ENCODE measurements at regions not wholly inside any gene's neighbourhood (a gene's known extent, or its start where the extent isn't known, plus 50 kb on each side); places are given as distances from the start of the nearest gene placed in this dataset.

DNA sequence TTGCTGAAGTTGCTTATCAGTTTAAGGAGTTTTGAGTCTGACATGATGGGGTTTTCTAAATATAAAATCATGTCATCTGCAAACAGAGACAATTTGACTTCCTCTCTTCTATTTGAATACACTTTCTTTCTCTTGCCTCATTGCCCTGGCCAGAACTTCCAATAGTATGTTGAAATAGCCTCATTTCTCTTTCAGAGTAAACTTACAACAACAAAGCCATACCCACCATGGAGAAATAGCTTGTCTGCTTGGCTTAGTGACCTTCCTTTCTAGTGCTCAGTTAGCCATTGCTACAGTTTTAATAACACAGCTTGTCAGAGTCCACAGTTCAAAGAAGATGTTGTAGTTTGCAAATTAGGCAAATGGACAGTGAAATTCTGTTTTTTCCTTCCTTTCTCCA, 228.0 kb downstream of the ETAA1 start:
- Histone ChIP-seq H3K27ac (no peak overlapping the region), H3K36me3 (ENCODE audit: insufficient read depth, low read length) (no peaks in the 10 kb centered on the region), H3K4me3 (no peak overlapping the region), H3K9me3 (ENCODE audit: low read depth, low read length) (no peaks in the 10 kb centered on the region), H3K9ac (ENCODE audit: insufficient read length) (no peak overlapping the region)
- DNase-seq (ENCODE audit: low read depth, low spot score): no peak
- no peak for TF ChIP-seq POLR2AphosphoS5 (IDR thresholded peaks at IDR 0.05; ENCODE audit: borderline replicate concordance, low read depth, low read length)
- TF ChIP-seq EZH2 (IDR thresholded peaks at IDR 0.05): no peak
- no peak for TF ChIP-seq FOXP2 (optimal IDR thresholded peaks at IDR 0.05; ENCODE audit: control extremely low read depth, extremely low read length, insufficient read depth)

DNA sequence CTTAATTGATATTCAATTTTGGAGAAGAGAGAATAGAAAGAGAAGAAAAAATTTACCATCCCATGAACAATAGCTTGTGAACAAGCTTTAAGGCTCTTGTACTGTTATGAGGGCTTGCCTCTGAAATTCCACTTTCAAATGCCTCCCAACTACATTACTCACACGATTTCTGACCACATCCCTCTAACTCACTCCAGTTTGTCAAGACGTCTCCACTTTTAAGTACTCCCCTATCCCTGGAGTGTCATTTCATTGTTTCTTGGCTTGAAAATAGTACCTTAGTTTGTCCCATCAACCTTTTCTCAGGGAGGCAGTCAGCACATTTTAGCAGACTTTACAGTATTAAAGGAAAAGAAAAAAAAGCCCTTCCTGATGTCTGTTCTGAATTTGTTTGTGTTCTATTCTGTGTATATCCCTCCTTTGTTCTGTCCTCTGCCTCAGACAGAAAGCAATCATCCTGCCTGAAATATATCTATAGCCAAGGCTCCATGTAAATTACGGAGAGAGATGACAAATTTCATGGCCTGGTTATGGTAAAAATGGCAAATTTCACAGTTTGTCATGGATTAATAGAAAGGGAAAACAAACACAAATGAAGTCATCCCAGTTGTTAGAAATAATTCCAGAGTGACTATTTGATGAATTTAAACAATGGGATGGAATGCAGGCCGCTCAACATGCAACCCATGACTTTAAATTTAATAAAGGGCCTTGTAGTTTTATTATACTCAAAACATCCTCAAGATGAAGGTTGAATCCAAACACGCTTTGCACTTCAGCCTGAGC, 228.8 kb downstream of the ETAA1 start:
- H3K9ac ChIP-seq (ENCODE audit: insufficient read length): no peak overlapping the region
- no peak for TF ChIP-seq EZH2 (IDR thresholded peaks at IDR 0.05)
- H3K9me3 ChIP-seq (ENCODE audit: low read depth, low read length): no peaks in the 10 kb centered on the region
- H3K36me3 ChIP-seq (ENCODE audit: insufficient read depth, low read length): no peaks in the 10 kb centered on the region
- no peak for DNase-seq (ENCODE audit: low read depth, low spot score)
- no peak overlapping the region for H3K27ac ChIP-seq
- H3K4me3 ChIP-seq: no peak overlapping the region

DNA sequence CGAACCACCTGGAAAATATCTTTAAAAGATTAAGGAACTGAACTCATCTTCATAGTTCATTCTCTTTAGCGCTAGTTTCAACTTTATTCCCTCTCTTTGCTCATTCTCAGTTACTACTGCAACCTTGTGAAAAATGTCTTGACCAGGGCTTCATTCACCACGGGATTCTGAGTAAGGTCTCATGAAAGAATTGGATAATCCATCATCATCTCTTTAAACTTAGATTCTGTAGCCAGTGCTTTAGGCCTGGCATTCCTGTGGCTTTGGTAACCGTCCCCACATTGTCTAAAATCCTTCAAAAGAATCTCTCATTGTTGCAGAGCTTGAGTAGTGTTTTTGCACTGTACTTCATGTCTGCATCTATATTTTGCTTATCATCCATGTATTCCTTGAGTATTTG, 229.5 kb downstream of the ETAA1 start:
- Histone ChIP-seq H3K9me3 (ENCODE audit: low read depth, low read length) (no peaks in the 10 kb centered on the region), H3K9ac (ENCODE audit: insufficient read length) (no peak overlapping the region), H3K4me3 (no peak overlapping the region), H3K36me3 (ENCODE audit: insufficient read depth, low read length) (no peaks in the 10 kb centered on the region), H3K27ac (no peak overlapping the region)
- no peak for DNase-seq (ENCODE audit: low read depth, low spot score)
- TF ChIP-seq POLR2AphosphoS5 (IDR thresholded peaks at IDR 0.05; ENCODE audit: borderline replicate concordance, low read depth, low read length) (no peak), EZH2 (IDR thresholded peaks at IDR 0.05) (no peak), FOXP2 (optimal IDR thresholded peaks at IDR 0.05; ENCODE audit: control extremely low read depth, extremely low read length, insufficient read depth) (no peak)

DNA sequence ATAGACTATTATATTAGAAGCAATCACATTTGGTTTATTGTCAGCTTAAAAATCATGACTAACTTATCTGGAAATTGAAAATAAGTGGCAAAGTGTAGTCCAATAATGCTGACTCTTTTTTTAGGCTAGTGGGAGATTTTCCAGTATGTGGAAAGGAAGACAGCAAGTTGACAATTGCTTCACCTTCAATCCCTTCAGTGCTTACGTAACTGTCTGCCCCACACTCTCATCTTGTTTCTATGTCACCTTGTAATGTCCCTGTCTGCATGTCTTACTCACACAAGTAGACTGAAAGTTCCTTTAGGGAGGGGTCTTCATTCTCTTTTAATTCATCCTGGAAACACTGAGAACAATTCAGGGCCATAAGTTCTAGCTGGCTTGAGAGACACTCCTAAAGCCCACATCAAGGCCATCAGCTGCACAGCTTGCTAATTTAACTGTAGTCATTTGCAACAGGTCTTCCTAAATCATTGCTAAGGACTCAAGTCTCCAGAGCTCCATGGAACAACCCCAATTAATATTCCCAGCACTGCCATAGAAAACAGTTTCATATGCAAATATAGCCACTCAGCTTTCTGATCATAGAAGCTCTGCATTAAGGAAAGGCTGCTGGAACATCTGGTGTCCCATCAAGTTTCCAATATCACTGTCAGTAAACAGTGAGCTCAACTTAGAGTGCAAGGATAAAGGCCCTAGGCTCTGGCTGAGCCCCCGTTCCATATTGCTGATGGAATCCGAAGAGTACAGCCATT, 230.5 kb downstream of the ETAA1 start:
- TF ChIP-seq EZH2 (IDR thresholded peaks at IDR 0.05) (no peak), POLR2AphosphoS5 (IDR thresholded peaks at IDR 0.05; ENCODE audit: borderline replicate concordance, low read depth, low read length) (no peak), FOXP2 (optimal IDR thresholded peaks at IDR 0.05; ENCODE audit: control extremely low read depth, extremely low read length, insufficient read depth) (no peak)
- H3K27ac ChIP-seq: no peak overlapping the region
- no peak for DNase-seq (ENCODE audit: low read depth, low spot score)
- no peak overlapping the region for H3K4me3 ChIP-seq
- H3K36me3 ChIP-seq (ENCODE audit: insufficient read depth, low read length): no peaks in the 10 kb centered on the region
- H3K9ac ChIP-seq (ENCODE audit: insufficient read length): no peak overlapping the region
- H3K9me3 ChIP-seq (ENCODE audit: low read depth, low read length): no peaks in the 10 kb centered on the region

DNA sequence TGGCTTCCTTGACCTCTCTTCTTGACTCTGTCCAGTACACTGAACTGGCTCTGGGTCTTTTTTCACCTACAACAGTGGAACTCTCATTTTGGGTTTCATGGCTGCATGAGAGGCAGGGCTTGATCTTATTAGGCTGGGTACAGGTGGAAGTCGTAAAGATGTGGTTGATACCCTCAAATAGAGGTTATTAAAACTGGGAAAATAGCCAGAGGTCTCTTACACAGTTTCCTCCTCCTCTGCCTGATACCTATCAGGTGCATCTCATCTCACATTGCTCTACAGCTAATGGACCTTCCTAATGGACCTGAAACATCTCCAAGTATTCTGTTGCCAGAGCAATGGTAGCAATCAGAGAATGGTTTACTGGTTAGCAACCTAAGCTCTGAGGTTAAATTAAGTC, 231.8 kb downstream of the ETAA1 start:
- TF ChIP-seq FOXP2 (optimal IDR thresholded peaks at IDR 0.05; ENCODE audit: control extremely low read depth, extremely low read length, insufficient read depth): no peak
- TF ChIP-seq EZH2 (IDR thresholded peaks at IDR 0.05): no peak
- no peak for TF ChIP-seq POLR2AphosphoS5 (IDR thresholded peaks at IDR 0.05; ENCODE audit: borderline replicate concordance, low read depth, low read length)
- Histone ChIP-seq H3K9me3 (ENCODE audit: low read depth, low read length) (no peaks in the 10 kb centered on the region), H3K36me3 (ENCODE audit: insufficient read depth, low read length) (no peaks in the 10 kb centered on the region), H3K4me3 (no peak overlapping the region), H3K9ac (ENCODE audit: insufficient read length) (no peak overlapping the region), H3K27ac (no peak overlapping the region)
- no peak for DNase-seq (ENCODE audit: low read depth, low spot score)

DNA sequence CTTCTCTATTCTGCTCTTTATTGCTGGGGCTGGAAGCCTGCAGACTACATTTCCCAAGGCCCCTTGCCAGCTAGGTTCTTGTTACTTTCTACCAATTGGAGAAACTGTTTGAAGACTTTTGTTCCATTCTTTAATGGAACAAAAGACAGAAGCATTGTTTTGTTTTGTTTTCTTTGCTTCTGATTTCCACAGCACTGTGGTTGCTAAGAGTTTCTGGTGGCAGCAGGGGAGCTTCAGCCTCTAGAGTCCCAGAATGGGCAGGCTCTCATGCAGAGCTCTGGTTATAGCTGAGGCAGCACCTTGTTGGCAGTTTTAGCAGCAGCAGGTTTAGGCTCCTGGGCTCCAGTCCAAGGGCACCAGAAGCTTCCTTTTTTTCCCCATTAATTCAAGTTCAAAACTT, 234.3 kb downstream of the ETAA1 start:
- H3K9ac ChIP-seq (ENCODE audit: insufficient read length): no peak overlapping the region
- TF ChIP-seq POLR2AphosphoS5 (IDR thresholded peaks at IDR 0.05; ENCODE audit: borderline replicate concordance, low read depth, low read length) (no peak), FOXP2 (optimal IDR thresholded peaks at IDR 0.05; ENCODE audit: control extremely low read depth, extremely low read length, insufficient read depth) (no peak), EZH2 (IDR thresholded peaks at IDR 0.05) (no peak)
- no peak for DNase-seq (ENCODE audit: low read depth, low spot score)
- no peaks in the 10 kb centered on the region for H3K36me3 ChIP-seq (ENCODE audit: insufficient read depth, low read length)
- H3K4me3 ChIP-seq: no peak overlapping the region
- no peaks in the 10 kb centered on the region for H3K9me3 ChIP-seq (ENCODE audit: low read depth, low read length)
- H3K27ac ChIP-seq: no peak overlapping the region

DNA sequence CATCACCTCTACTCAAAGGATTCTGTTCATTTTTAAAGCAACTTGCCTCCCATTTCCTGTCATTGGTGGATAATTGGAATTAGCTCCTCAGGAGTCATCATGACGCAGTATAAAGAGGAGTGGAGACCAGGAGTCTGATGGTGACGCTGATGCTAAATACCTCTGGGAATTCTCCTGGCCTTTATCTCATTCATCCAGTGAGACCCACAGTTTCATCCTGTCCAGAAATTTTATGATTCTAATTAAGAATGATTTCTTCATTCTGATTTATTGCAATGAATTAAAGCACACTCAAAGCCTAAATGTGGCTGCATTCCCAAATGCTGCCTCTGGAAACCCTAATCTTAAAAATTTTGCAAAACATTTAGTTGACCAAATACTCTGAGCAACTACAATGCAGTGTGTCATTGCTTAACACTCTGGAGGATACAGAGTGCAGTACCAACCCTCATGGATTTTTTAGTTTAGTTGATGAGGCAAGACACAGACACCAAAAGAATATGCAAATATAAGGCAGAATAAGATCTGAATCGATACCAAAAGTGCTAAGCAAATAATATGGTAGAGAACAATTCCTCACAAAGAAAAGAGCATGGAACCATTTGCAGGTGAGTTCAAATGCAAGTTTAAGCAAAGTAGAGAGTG, 236.2 kb downstream of the ETAA1 start:
- H3K36me3 ChIP-seq (ENCODE audit: insufficient read depth, low read length): no peaks in the 10 kb centered on the region
- no peak overlapping the region for H3K27ac ChIP-seq
- no peak for TF ChIP-seq FOXP2 (optimal IDR thresholded peaks at IDR 0.05; ENCODE audit: control extremely low read depth, extremely low read length, insufficient read depth)
- no peak for TF ChIP-seq POLR2AphosphoS5 (IDR thresholded peaks at IDR 0.05; ENCODE audit: borderline replicate concordance, low read depth, low read length)
- no peak for TF ChIP-seq EZH2 (IDR thresholded peaks at IDR 0.05)
- H3K4me3 ChIP-seq: no peak overlapping the region
- no peaks in the 10 kb centered on the region for H3K9me3 ChIP-seq (ENCODE audit: low read depth, low read length)
- H3K9ac ChIP-seq (ENCODE audit: insufficient read length): no peak overlapping the region
- DNase-seq (ENCODE audit: low read depth, low spot score): no peak

DNA sequence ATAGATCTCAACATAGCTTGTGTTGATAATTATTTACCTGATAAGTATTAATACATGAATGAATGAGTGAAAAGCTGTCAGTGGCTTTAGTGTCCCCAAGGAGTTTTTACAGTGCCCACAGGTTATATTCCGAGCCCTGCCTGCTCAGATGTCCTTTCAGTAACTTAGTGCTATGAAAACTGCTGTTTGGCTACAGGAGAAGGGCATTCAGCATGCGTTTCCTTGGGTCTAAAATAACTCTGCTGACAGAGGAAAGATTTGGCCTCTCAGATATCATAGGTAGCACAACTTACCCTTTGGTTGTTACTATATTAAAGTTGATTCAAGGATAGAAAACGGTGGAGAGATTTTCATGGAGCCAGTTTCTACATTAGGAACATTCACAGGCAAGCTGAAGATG, 241.0 kb downstream of the ETAA1 start:
- no peak overlapping the region for H3K27ac ChIP-seq

More for the DNA sequence above, 241.0 kb downstream of the ETAA1 start:
- Histone ChIP-seq H3K4me3 (no peak overlapping the region), H3K9ac (ENCODE audit: insufficient read length) (no peak overlapping the region), H3K36me3 (ENCODE audit: insufficient read depth, low read length) (no peaks in the 10 kb centered on the region), H3K9me3 (ENCODE audit: low read depth, low read length) (no peaks in the 10 kb centered on the region)
- TF ChIP-seq FOXP2 (optimal IDR thresholded peaks at IDR 0.05; ENCODE audit: control extremely low read depth, extremely low read length, insufficient read depth) (no peak), POLR2AphosphoS5 (IDR thresholded peaks at IDR 0.05; ENCODE audit: borderline replicate concordance, low read depth, low read length) (no peak), EZH2 (IDR thresholded peaks at IDR 0.05) (no peak)
- no peak for DNase-seq (ENCODE audit: low read depth, low spot score)

All from SK-N-MC (cell line).